NCI-H526 treated with DMSO at 0.1 percent for 48 hours (cell line): ENCODE measurements at regions not wholly inside any gene's neighbourhood (a gene's known extent, or its start where the extent isn't known, plus 50 kb on each side); places are given as distances from the start of the nearest gene placed in this dataset.

Experiments used
- DNase-seq: peaks from one replicate; lab custom pipeline; 2025; lab: John Stamatoyannopoulos, UW

GRCh38 chr3:120544361-120544760 is 51.8 kb upstream of the NDUFB4 start:
- no peak for DNase-seq

- no peak for DNase-seq
Measured at GRCh38 chr3:120536642-120537041, 59.5 kb upstream of the NDUFB4 start.

GRCh38 chr3:120532969-120533368 is 63.2 kb upstream of the NDUFB4 start:
- DNase-seq, result no peak

- DNase-seq, result no peak
Measured at GRCh38 chr3:120528163-120528562, 68.0 kb upstream of the NDUFB4 start.

GRCh38 chr3:120526011-120526870 is 69.9 kb upstream of the NDUFB4 start:
- no peak for DNase-seq

GRCh38 chr3:120524171-120524923 is 71.8 kb upstream of the NDUFB4 start:
- DNase-seq, result no peak

DNA sequence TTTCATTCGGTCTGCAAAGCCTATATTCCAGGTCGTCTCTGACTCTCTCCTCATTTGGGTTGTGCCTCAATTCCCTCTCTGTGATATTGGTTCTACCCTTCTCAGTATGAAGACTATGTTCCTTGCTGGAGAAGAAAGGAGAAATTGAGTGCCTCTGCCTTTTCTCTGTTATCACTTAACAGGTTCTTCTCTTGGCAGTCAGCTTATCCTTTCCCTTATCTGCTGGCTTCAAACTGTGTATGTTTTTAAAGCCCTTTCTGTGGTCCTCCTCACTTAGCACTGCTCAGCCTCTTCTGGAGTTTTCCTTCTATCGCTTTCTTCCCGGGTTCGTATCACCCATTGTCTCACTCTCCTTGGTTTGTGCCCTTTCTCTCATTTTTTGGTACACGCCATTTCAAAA is 65.3 kb upstream of the FSTL1 start:
- no peak for DNase-seq

- no peak for DNase-seq
Measured at GRCh38 chr3:120512655-120513054, 61.9 kb upstream of the FSTL1 start.

- DNase-seq, result peak; percentile 53
Measured at GRCh38 chr3:120506828-120507774, 56.3 kb upstream of the FSTL1 start.

- peak; percentile 59 for DNase-seq
Measured at GRCh38 chr3:120506076-120506827, 55.5 kb upstream of the FSTL1 start.

- no peak for DNase-seq
Measured at GRCh38 chr3:120503727-120504616, 53.2 kb upstream of the FSTL1 start.

- DNase-seq, result no peak
Measured at GRCh38 chr3:120502116-120502515, 51.3 kb upstream of the FSTL1 start.
